Endothelial cell of umbilical vein (primary cell): ENCODE measurements at regions not wholly inside any gene's neighbourhood (a gene's known extent, or its start where the extent isn't known, plus 50 kb on each side); places are given as distances from the start of the nearest gene placed in this dataset.

ENCODE experiments used
- BruUV-seq: library from RNA; stranded (reverse); fragments of 400-500 nt; replicated peaks from 2 replicates; lab custom pipeline; 2021; lab: Mats Ljungman, UMichigan
- CTCF ChIA-PET: fragments of 300-600, 350-600 bp; sonication (Branson Sonifier 250); formaldehyde crosslinking; loops from one replicate; lab custom pipeline; 2021; ENCODE audit warnings: antibody characterized with exemption, inconsistent platforms; lab: Charles Lee
- POLR2A ChIA-PET: fragments of 300-600, 350-600 bp; sonication (Branson Sonifier 250); formaldehyde crosslinking; loops from one replicate; lab custom pipeline; 2021; ENCODE audit warnings: antibody characterized with exemption, inconsistent platforms; lab: Charles Lee
- DNase-seq: peaks from one replicate; pipeline ENCODE4 v3.0.0-alpha.2; 2011; ENCODE audit warnings: low read depth, low spot score
- FAIRE-seq: peaks from 2 replicates; lab custom pipeline; 2011; peaks lifted over from hg19 to GRCh38; lab: Jason Lieb, UNC
- H2AFZ ChIP-seq: 2 replicates; pipeline ENCODE4 v1.6.0; 2012; ENCODE audit warnings: low read depth, low read length, control low read depth, inconsistent platforms
- H3K27ac ChIP-seq: 2 replicates; pipeline ENCODE4 v1.5.1; 2011; ENCODE audit warnings: low read depth, mild to moderate bottlenecking, control low read depth, low read length, moderate library complexity; ENCODE audit not compliant: insufficient read depth
- H3K27me3 ChIP-seq, 2 experiments: 2 replicates each; pipeline versions ENCODE4 v1.6.0 to v1.6.1; 2011; ENCODE audit warnings: low read length in 2 of 2, mixed read lengths in 1 of 2; ENCODE audit not compliant: control insufficient read depth in 2 of 2, insufficient read depth in 2 of 2
- H3K36me3 ChIP-seq, 2 experiments: 2 replicates in 1 of 2; 3 replicates in 1 of 2; pipeline ENCODE4 v1.5.1; 2011; ENCODE audit warnings: low read length in 2 of 2, mild to moderate bottlenecking in 1 of 2, moderate library complexity in 1 of 2; ENCODE audit not compliant: control insufficient read depth in 2 of 2, insufficient read depth in 2 of 2; ENCODE audit errors: extremely low read depth in 1 of 2
- H3K4me1 ChIP-seq: 3 replicates; pipeline ENCODE4 v1.5.1; 2011; ENCODE audit warnings: mild to moderate bottlenecking, low read length; ENCODE audit not compliant: control insufficient read depth, insufficient read depth; ENCODE audit errors: extremely low read depth
- H3K4me2 ChIP-seq: 2 replicates; pipeline ENCODE4 v1.6.1; 2011; ENCODE audit warnings: low read length, control low read depth, mixed read lengths; ENCODE audit not compliant: insufficient read depth
- H3K4me3 ChIP-seq, 3 experiments: fragments of 200-600 bp in 1 of 3; sonication (generic), shearing (Covaris generic) in 1 of 3; replicated peaks in 1 of 3; 2 replicates each; pipeline ENCODE4 v1.5.1; 2011 to 2016; ENCODE audit warnings: control low read depth in 3 of 3, low read length in 3 of 3, mild to moderate bottlenecking in 2 of 3, inconsistent platforms in 1 of 3, low read depth in 1 of 3, moderate library complexity in 1 of 3; ENCODE audit not compliant: insufficient read depth in 1 of 3
- H3K79me2 ChIP-seq: 2 replicates; pipeline ENCODE4 v1.6.0; 2012; ENCODE audit warnings: low read length, inconsistent platforms; ENCODE audit not compliant: control insufficient read depth, insufficient read depth
- H3K9ac ChIP-seq: replicated peaks from 2 replicates; pipeline ENCODE3; 2011; ENCODE audit warnings: low read length, control low read depth; ENCODE audit not compliant: insufficient read depth; ENCODE audit errors: extremely low read depth
- H3K9me1 ChIP-seq: replicated peaks from 3 replicates; pipeline ENCODE4 v1.6.0; 2011; ENCODE audit warnings: mild to moderate bottlenecking, low read length; ENCODE audit not compliant: control insufficient read depth, insufficient read depth; ENCODE audit errors: extremely low read depth
- H3K9me3 ChIP-seq: replicated peaks from 2 replicates; pipeline ENCODE4 v1.5.1; 2012; ENCODE audit warnings: low read length, inconsistent platforms; ENCODE audit not compliant: control insufficient read depth, insufficient read depth
- H4K20me1 ChIP-seq: replicated peaks from 2 replicates; pipeline ENCODE3; 2011; ENCODE audit warnings: mild to moderate bottlenecking, low read length; ENCODE audit not compliant: control insufficient read depth, insufficient read depth; ENCODE audit errors: extremely low read depth
- FOS ChIP-seq: IDR thresholded peaks from 2 replicates; pipeline ENCODE4 v1.6.1; 2011; ENCODE audit warnings: mild to moderate bottlenecking, low read length, moderate library complexity, borderline replicate concordance; ENCODE audit not compliant: insufficient read depth
- GATA2 ChIP-seq: IDR thresholded peaks from 2 replicates; pipeline ENCODE4 v1.7.0; 2011; ENCODE audit warnings: low read depth, mild to moderate bottlenecking, moderate library complexity, mixed read lengths, low read length; ENCODE audit not compliant: insufficient read length, insufficient read depth
- JUN ChIP-seq: IDR thresholded peaks from 2 replicates; pipeline ENCODE4 v1.6.1; 2011; ENCODE audit warnings: borderline replicate concordance, low read depth; ENCODE audit not compliant: insufficient read length, insufficient read depth
- POLR2A ChIP-seq: IDR thresholded peaks from 2 replicates; pipeline ENCODE4 v1.6.1; 2012; ENCODE audit warnings: low read depth, mild to moderate bottlenecking, control low read depth, low read length
- POLR2AphosphoS5 ChIP-seq: IDR thresholded peaks from 2 replicates; pipeline ENCODE4 v1.6.1; 2012; ENCODE audit warnings: low read depth, mild to moderate bottlenecking, control low read depth, low read length, moderate library complexity; ENCODE audit not compliant: insufficient read depth
- dilution Hi-C: fragments of 300-500 bp; cut with MboI; formaldehyde crosslinking; loops from one replicate; pipeline ENCODE4 v1.15.0; 2019; ENCODE audit warnings: low sequenced_read_pairs; ENCODE audit not compliant: extremely low pct_ligation_motif_present
- intact Hi-C: fragments of 100-400 bp; cut with micrococcal nuclease; formaldehyde crosslinking; loops from one replicate; pipeline ENCODE4 v1.10.0; 2022
- TF ChIP-seq, protein P1 (sequence below): IDR thresholded peaks from 2 replicates; pipeline ENCODE4 v1.6.1; 2011; ENCODE audit not compliant: insufficient read depth, insufficient read length
- TF ChIP-seq, protein P2 (sequence below), 2 donors: IDR thresholded peaks; 1 replicate in 1 of 2; 2 replicates in 1 of 2; pipeline ENCODE4 v1.5.1; 2011; ENCODE audit warnings: low read length in 2 of 2, mild to moderate bottlenecking in 2 of 2, moderate library complexity in 2 of 2, control low read depth in 1 of 2, inconsistent platforms in 1 of 2, low read depth in 1 of 2; ENCODE audit not compliant: insufficient read depth in 1 of 2; ENCODE audit errors: extremely low read depth in 1 of 2

DNA sequence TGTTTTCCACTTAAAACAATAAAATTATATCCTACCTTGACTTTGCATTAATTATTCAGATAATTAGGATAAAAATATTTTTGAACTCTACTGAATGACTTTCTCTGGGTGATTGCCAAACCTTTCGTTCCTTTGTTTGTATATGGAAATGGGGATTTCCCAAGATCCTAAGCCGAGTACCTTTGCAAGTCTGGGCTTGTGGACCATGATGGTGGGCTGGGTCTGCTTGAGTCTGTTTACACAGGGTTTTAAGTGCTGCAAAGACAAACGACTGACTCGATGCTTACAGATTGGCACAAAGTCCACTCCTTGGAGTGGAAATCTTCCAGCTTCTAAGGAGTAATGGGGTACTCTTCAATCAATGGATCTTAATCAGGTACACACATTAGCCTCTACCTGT is 659.5 kb downstream of the TSN start:
- H2AFZ ChIP-seq, result no peak overlapping the region
- H3K4me2 ChIP-seq, result no peak overlapping the region
- no peak overlapping the region for H3K27ac ChIP-seq
- intact Hi-C loops, result no loop called here
- CTCF ChIA-PET, result no interaction called here
- POLR2A ChIA-PET, result no interaction called here
- no peak overlapping the region for H3K4me3 ChIP-seq
- H3K36me3 ChIP-seq, result no peaks in the 10 kb centered on the region
- H3K9me1 ChIP-seq, result no peaks in the 10 kb centered on the region
- no peak overlapping the region for H3K9ac ChIP-seq
- dilution Hi-C loops, result no loop called here
- TF ChIP-seq, protein P1, sequence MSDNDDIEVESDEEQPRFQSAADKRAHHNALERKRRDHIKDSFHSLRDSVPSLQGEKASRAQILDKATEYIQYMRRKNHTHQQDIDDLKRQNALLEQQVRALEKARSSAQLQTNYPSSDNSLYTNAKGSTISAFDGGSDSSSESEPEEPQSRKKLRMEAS, result no peak
- no peak for TF ChIP-seq POLR2AphosphoS5
- TF ChIP-seq JUN, result no peak
- no peak for TF ChIP-seq GATA2
- no peak for TF ChIP-seq POLR2A
- no peak for TF ChIP-seq FOS
- TF ChIP-seq, protein P2, sequence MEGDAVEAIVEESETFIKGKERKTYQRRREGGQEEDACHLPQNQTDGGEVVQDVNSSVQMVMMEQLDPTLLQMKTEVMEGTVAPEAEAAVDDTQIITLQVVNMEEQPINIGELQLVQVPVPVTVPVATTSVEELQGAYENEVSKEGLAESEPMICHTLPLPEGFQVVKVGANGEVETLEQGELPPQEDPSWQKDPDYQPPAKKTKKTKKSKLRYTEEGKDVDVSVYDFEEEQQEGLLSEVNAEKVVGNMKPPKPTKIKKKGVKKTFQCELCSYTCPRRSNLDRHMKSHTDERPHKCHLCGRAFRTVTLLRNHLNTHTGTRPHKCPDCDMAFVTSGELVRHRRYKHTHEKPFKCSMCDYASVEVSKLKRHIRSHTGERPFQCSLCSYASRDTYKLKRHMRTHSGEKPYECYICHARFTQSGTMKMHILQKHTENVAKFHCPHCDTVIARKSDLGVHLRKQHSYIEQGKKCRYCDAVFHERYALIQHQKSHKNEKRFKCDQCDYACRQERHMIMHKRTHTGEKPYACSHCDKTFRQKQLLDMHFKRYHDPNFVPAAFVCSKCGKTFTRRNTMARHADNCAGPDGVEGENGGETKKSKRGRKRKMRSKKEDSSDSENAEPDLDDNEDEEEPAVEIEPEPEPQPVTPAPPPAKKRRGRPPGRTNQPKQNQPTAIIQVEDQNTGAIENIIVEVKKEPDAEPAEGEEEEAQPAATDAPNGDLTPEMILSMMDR (IDR thresholded peaks at IDR 0.05; ENCODE audit: extremely low read depth in 1 of 2, insufficient read depth in 1 of 2, low read depth in 1 of 2, low read length in 2 of 2), result no peak
- H3K4me1 ChIP-seq, result no peaks in the 10 kb centered on the region
- no peaks in the 10 kb centered on the region for H3K27me3 ChIP-seq
- DNase-seq (no peak), FAIRE-seq (no peak)
- H4K20me1 ChIP-seq, result no peaks in the 10 kb centered on the region
- no TSS peak for BruUV-seq
- peaks cover 3% of the 10 kb centered on the region for H3K9me3 ChIP-seq
- no peaks in the 10 kb centered on the region for H3K79me2 ChIP-seq
